GM19099 (cell line): ENCODE measurements at regions not wholly inside any gene's neighbourhood (a gene's known extent, or its start where the extent isn't known, plus 50 kb on each side); places are given as distances from the start of the nearest gene placed in this dataset.

Experiments
- POLR2A ChIP-seq: IDR thresholded peaks from 3 replicates; pipeline ENCODE4 v1.6.1; 2011; ENCODE audit warnings: low read depth; ENCODE audit not compliant: insufficient read length; ENCODE audit errors: extremely low read depth

- no peak for TF ChIP-seq POLR2A
Measured at GRCh38 chr3:168476360-168476980, 380.7 kb upstream of the GOLIM4 start.

- TF ChIP-seq POLR2A, result no peak
Measured at GRCh38 chr3:168475704-168476103, 380.0 kb upstream of the GOLIM4 start.

GRCh38 chr3:168473334-168473890 lies 377.7 kb upstream of the GOLIM4 start:
- TF ChIP-seq POLR2A, result no peak

- TF ChIP-seq POLR2A, result no peak
Measured at GRCh38 chr3:168472783-168473182, 377.1 kb upstream of the GOLIM4 start.

DNA sequence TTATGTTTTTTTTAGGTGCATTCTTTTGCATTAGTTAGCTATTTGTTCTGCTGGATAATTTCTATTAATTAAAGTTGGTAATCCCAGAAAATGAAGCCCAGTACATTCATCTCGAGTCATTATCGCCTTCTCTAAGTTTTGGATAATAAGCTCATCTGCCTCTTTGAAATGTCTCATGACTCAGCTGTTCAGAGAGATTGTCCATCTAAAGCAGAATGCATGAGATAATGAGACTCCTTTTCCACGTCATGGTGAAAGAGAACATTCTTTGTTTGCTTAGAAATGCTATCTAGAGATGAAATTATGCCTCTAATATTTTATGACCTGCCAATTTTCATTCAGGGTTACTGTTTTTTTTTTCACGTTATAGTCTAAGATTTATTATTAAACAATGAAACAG lies 374.7 kb upstream of the GOLIM4 start:
- no peak for TF ChIP-seq POLR2A

- TF ChIP-seq POLR2A, result no peak
Measured at GRCh38 chr3:168469436-168469835, 373.7 kb upstream of the GOLIM4 start.

- no peak for TF ChIP-seq POLR2A
Measured at GRCh38 chr3:168467115-168467714, 371.5 kb upstream of the GOLIM4 start.

DNA sequence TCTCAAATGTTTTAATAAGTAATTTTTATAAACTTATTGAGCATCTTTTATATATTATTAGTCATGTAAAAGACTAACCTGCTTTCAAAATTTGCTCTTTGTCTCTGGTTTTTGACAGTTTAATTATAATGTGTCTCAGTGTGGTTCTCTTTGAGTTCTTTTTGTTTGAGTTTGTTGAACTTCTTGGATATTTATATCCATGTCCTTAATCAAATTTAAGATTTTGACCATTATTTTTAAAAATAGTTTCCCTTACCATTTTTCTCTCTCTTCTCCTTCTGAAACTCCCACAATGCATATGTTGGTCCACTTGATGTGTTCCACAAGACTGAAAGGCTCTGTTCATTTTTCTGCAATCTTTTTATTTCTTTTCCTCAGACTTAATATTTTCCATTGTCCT lies 366.1 kb upstream of the GOLIM4 start:
- no peak for TF ChIP-seq POLR2A

- no peak for TF ChIP-seq POLR2A
Measured at GRCh38 chr3:168459226-168459784, 363.6 kb upstream of the GOLIM4 start.

DNA sequence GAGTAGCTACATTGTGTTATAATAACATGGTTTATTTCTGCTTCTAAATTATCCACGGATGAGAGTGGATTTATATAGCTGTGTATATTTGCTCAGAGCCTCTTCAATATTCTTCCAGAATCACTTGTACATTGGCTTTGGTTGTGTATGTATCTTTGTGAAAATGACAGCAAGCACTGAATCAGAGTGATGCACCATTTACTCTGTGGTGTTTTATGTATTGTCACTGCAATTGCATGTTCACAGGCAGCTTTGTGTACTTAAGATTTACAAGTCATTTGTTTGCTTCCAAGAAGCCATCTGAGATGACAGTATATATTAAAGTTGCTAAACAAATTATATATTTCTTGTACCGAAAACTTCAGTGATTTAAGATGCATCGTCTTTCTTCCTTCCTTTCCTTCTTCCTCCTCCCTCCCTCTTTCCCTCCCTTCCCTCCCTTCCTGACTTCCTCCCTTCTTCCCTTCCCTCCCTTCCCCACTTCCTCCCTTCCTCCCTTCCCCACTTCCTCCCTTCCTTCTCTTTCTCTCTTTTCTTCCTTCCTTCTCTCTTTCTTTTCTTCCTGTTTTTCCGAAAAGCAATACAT lies 362.3 kb upstream of the GOLIM4 start:
- TF ChIP-seq POLR2A, result no peak

GRCh38 chr3:168455814-168456213 lies 360.1 kb upstream of the GOLIM4 start:
- no peak for TF ChIP-seq POLR2A

- no peak for TF ChIP-seq POLR2A
Measured at GRCh38 chr3:168453623-168454022, 357.9 kb upstream of the GOLIM4 start.

GRCh38 chr3:168443965-168444364 lies 348.2 kb upstream of the GOLIM4 start:
- no peak for TF ChIP-seq POLR2A

DNA sequence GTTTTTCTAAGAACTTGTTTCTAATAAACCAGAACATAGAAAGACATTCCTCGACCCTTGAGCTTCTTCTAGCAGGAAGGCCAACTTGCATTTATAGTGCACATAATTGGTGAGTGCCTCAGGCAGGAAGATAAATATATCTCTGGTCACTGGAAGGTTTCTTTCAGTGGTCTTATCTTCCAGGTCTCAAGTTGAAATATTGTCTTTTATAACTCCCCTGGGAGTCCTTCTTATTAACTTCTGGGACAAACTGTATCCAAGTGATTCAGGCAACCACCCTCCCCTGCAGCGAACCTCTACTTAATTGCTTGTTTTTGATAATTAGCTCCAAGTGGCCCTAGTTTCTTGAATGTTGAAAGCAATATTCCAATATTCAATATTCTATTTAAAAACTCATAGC lies 346.8 kb upstream of the GOLIM4 start:
- TF ChIP-seq POLR2A, result no peak

- no peak for TF ChIP-seq POLR2A
Measured at GRCh38 chr3:168436245-168436724, 340.6 kb upstream of the GOLIM4 start.

DNA sequence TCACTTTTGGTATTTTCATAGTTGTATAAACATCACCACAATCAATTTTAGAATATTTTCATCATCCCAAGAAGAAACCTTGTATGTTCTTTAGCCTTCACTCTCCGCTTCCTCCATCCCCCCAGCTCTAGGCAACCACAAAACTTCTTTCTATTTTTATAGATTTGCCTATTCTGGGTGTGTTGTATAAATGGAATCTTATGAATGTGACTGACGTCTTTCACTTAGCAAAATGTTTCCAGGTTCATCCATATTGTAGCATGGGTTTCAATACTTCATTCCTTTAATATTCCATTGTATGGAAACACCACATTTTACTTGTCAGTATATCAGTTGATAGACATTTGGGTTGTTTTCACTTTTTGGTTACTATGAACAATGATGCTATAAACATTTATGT lies 335.8 kb upstream of the GOLIM4 start:
- no peak for TF ChIP-seq POLR2A

DNA sequence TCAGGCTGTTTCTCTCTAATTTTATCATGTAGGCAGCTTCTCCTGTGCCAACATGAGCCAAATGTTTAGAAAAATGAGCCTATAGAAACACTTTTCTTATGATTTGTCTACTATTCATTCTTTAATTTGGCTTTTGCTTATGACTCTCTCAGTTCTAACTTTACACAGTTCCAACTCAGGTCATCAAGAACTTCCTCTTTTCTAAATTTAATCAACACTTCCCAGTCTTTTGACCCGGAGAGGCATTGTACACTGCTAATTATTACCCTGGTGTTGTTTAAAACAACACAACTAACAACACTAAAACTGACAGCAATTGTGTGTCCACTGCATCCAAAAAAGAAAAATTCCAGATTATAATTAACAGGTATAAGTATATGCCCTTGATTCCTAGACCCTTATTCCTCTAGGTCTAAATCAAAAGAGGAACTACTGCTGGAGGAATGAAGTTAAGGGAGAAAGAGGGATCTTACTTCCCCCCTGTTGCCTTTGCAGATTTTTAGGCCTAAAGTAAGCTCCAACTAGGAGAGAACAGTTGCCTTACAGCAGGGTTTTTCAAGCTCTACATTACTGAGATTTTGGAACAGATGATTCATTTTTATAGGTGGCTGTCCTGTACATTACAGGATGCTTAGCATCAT lies 332.2 kb upstream of the GOLIM4 start:
- no peak for TF ChIP-seq POLR2A
